CD4-positive, alpha-beta T cell (primary cell): ENCODE measurements at regions not wholly inside any gene's neighbourhood (a gene's known extent, or its start where the extent isn't known, plus 50 kb on each side); places are given as distances from the start of the nearest gene placed in this dataset.

ENCODE experiments used
- ATAC-seq: fragments of 200-7000 bp; cut with Tn5 transposase; one replicate; pipeline ENCODE4 v1.10.0; 2022; ENCODE audit warnings: mild to moderate bottlenecking; ENCODE audit not compliant: poor library complexity
- CTCF ChIA-PET: fragments of 350-600 bp; sonication (Branson Sonifier 250); formaldehyde crosslinking; loops from one replicate; lab custom pipeline; 2021; ENCODE audit warnings: antibody characterized with exemption, inconsistent platforms; lab: Charles Lee
- POLR2A ChIA-PET: fragments of 350-600 bp; sonication (Branson Sonifier 250); formaldehyde crosslinking; loops from one replicate; lab custom pipeline; 2021; ENCODE audit warnings: antibody characterized with exemption, inconsistent platforms; lab: Charles Lee
- DNase-seq, 14 experiments: peaks; one replicate each; pipeline ENCODE4 v3.0.0-alpha.2; 2013 to 2020; ENCODE audit warnings: mixed read lengths in 2 of 14
- H3K27ac ChIP-seq, 2 donors: one replicate each; pipeline versions ENCODE4 v1.5.1 to v1.7.0; 2013; ENCODE audit warnings: low read length in 2 of 2, low read depth in 1 of 2, mild to moderate bottlenecking in 1 of 2
- H3K27me3 ChIP-seq, 2 experiments: 1 replicate in 1 of 2; 2 replicates in 1 of 2; pipeline versions ENCODE4 v1.6.1 to v1.7.0; 2013; ENCODE audit warnings: low read length in 2 of 2, control low read depth in 1 of 2, mild to moderate bottlenecking in 1 of 2, moderate library complexity in 1 of 2; ENCODE audit not compliant: insufficient read depth in 2 of 2, control insufficient read depth in 1 of 2
- H3K36me3 ChIP-seq: one replicate; pipeline ENCODE4 v1.6.1; 2013; ENCODE audit warnings: low read length, control low read depth; ENCODE audit not compliant: insufficient read depth
- H3K4me1 ChIP-seq: one replicate; pipeline ENCODE4 v1.6.1; 2013; ENCODE audit warnings: low read length, control low read depth; ENCODE audit not compliant: insufficient read depth
- H3K4me3 ChIP-seq: one replicate; pipeline ENCODE4 v1.5.1; 2013; ENCODE audit warnings: mild to moderate bottlenecking, low read length, moderate library complexity
- H3K9me3 ChIP-seq, 2 experiments: 1 replicate in 1 of 2; 2 replicates in 1 of 2; pipeline versions ENCODE4 v1.6.1 to v1.7.0; 2013; ENCODE audit warnings: low read length in 2 of 2, mild to moderate bottlenecking in 2 of 2, control low read depth in 1 of 2, moderate library complexity in 1 of 2; ENCODE audit not compliant: control insufficient read depth in 1 of 2, insufficient read depth in 1 of 2
- H3K27ac Mint-ChIP-seq: one replicate; pipeline ENCODE4 v1.8.0; 2020; ENCODE audit warnings: mixed read lengths
- H3K27me3 Mint-ChIP-seq: one replicate; pipeline ENCODE4 v1.8.0; 2021; ENCODE audit warnings: mixed read lengths
- H3K36me3 Mint-ChIP-seq: one replicate; pipeline ENCODE4 v1.8.0; 2021; ENCODE audit warnings: low read depth, mixed read lengths
- H3K4me1 Mint-ChIP-seq: one replicate; pipeline ENCODE4 v1.8.0; 2021; ENCODE audit warnings: low read depth, mixed read lengths
- H3K4me3 Mint-ChIP-seq: one replicate; pipeline ENCODE4 v1.8.0; 2020; ENCODE audit warnings: mild to moderate bottlenecking, mixed read lengths
- H3K9me3 Mint-ChIP-seq: one replicate; pipeline ENCODE4 v1.8.0; 2020; ENCODE audit warnings: mixed read lengths
- intact Hi-C, 2 experiments: fragments of 100-400 bp; cut with DNase I in 1 of 2; cut with micrococcal nuclease in 1 of 2; formaldehyde crosslinking; loops; one replicate each; pipeline versions ENCODE4 v1.15.1 to v1.9.0; 2023 to 2025; cut with DNase I, micrococcal nuclease
- TF ChIP-seq, protein P1 (sequence below): fragments of 200-600 bp; IDR thresholded peaks from one replicate; pipeline ENCODE4 v1.8.0; 2022; ENCODE audit warnings: antibody characterized with exemption, mild to moderate bottlenecking

DNA sequence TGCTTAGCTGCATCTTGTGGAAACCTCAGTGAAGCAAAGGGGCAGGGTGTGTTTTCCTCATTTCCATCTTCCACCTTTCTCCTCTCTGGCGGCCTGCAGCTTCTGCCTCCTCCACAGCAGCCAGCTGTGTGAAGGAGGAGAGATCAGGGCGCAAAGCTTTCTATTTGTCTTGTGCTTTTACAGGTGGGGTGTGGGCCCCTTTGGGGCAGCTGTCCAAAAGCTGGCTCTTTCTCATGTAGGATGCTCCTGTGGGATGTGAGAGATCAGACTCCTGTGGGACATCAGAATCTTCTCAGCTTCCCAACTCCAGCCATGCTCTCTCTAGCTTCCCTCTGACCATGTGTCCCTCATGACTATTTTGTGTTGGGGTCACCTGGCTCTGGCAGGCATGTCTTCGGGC, 227.1 kb downstream of the MID1 start:
- H3K4me1 ChIP-seq: no peaks in the 10 kb centered on the region
- no peak overlapping the region for H3K4me3 Mint-ChIP-seq
- CTCF ChIA-PET: no interaction called here

DNA sequence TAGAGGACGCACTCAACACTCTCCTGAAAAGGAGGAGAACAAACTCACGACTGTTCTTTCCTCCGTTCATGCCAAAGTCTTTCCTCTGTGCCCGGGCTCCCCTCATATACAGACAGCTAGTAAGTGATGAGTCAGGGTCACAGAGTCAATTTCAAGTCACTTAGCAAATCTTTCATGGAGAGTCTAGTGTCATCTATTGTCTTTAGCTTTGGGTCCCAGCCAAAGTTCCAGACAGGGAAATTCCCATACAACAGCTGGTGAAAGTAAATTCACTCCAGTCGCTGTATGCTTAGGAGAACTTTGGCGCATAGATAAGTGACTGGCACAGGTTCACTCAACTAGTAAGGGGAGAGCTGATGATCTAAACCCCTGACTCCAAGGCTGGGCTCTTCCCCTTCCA, 226.5 kb downstream of the MID1 start:
- ChIA-PET POLR2A (no interaction called here), CTCF (no interaction called here)
- H3K4me3 ChIP-seq: no peak overlapping the region
- ATAC-seq: no peak
- intact Hi-C loops: no loop called here
- H3K9me3 ChIP-seq: no peaks in the 10 kb centered on the region
- no peak for DNase-seq
- H3K27me3 ChIP-seq: no peaks in the 10 kb centered on the region
- no peaks in the 10 kb centered on the region for H3K27me3 Mint-ChIP-seq
- H3K4me1 ChIP-seq: no peaks in the 10 kb centered on the region
- TF ChIP-seq, protein P1, sequence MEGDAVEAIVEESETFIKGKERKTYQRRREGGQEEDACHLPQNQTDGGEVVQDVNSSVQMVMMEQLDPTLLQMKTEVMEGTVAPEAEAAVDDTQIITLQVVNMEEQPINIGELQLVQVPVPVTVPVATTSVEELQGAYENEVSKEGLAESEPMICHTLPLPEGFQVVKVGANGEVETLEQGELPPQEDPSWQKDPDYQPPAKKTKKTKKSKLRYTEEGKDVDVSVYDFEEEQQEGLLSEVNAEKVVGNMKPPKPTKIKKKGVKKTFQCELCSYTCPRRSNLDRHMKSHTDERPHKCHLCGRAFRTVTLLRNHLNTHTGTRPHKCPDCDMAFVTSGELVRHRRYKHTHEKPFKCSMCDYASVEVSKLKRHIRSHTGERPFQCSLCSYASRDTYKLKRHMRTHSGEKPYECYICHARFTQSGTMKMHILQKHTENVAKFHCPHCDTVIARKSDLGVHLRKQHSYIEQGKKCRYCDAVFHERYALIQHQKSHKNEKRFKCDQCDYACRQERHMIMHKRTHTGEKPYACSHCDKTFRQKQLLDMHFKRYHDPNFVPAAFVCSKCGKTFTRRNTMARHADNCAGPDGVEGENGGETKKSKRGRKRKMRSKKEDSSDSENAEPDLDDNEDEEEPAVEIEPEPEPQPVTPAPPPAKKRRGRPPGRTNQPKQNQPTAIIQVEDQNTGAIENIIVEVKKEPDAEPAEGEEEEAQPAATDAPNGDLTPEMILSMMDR: no peak
- no peaks in the 10 kb centered on the region for H3K4me1 Mint-ChIP-seq
- H3K27ac ChIP-seq: no peak overlapping the region
- H3K36me3 ChIP-seq: no peaks in the 10 kb centered on the region
- H3K27ac Mint-ChIP-seq: no peak overlapping the region
- no peak overlapping the region for H3K4me3 Mint-ChIP-seq
- H3K9me3 Mint-ChIP-seq: no peaks in the 10 kb centered on the region
- H3K36me3 Mint-ChIP-seq: no peaks in the 10 kb centered on the region

More for the DNA sequence above, 227.1 kb downstream of the MID1 start:
- TF ChIP-seq, protein P1: no peak
- intact Hi-C loops: no loop called here
- Histone ChIP-seq H3K9me3 (no peaks in the 10 kb centered on the region), H3K36me3 (no peaks in the 10 kb centered on the region), H3K4me3 (no peak overlapping the region), H3K27me3 (no peaks in the 10 kb centered on the region), H3K27ac (no peak overlapping the region)
- Mint-ChIP-seq H3K36me3 (no peaks in the 10 kb centered on the region), H3K27me3 (no peaks in the 10 kb centered on the region), H3K4me1 (no peaks in the 10 kb centered on the region), H3K27ac (no peak overlapping the region), H3K9me3 (no peaks in the 10 kb centered on the region)
- no peak for ATAC-seq
- POLR2A ChIA-PET: no interaction called here
- DNase-seq: no peak

DNA sequence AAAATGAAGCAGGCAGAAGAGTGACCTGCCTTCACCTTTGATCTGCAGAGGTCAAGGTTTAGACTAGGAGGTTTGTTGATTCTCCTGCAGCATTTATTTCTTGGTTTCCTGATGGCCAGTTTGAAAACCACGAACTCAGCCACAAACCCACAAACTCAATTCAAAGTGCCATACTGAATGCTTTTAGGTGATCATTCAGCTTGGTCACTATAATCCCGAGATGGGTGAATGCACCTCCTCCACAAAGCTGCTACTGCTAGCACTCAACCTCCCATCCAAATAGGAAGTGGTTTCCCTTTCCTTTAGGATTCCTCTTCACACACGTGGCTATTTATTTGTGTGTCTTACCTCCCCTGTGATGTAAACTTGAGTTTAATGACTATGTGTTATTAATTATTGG, 225.2 kb downstream of the MID1 start:
- H3K27me3 Mint-ChIP-seq: no peaks in the 10 kb centered on the region
- TF ChIP-seq, protein P1: no peak
- H3K36me3 Mint-ChIP-seq: no peaks in the 10 kb centered on the region

More for the DNA sequence above, 225.2 kb downstream of the MID1 start:
- Histone ChIP-seq H3K27me3 (no peaks in the 10 kb centered on the region), H3K27ac (no peak overlapping the region), H3K36me3 (no peaks in the 10 kb centered on the region), H3K9me3 (no peaks in the 10 kb centered on the region), H3K4me1 (no peaks in the 10 kb centered on the region), H3K4me3 (no peak overlapping the region)
- POLR2A ChIA-PET: no interaction called here
- DNase-seq (no peak), ATAC-seq (no peak)
- no peak overlapping the region for H3K27ac Mint-ChIP-seq
- H3K4me1 Mint-ChIP-seq: no peaks in the 10 kb centered on the region
- intact Hi-C loops: no loop called here
- no peak overlapping the region for H3K4me3 Mint-ChIP-seq
- no peaks in the 10 kb centered on the region for H3K9me3 Mint-ChIP-seq
- CTCF ChIA-PET: no interaction called here
